Stimulated activated CD8-positive, alpha-beta memory T cell treated with anti-CD3 and anti-CD28 coated beads, Interleukin-4, amount 100 ng/mL, for 4 hours (primary cell): ENCODE measurements at regions not wholly inside any gene's neighbourhood (a gene's known extent, or its start where the extent isn't known, plus 50 kb on each side); places are given as distances from the start of the nearest gene placed in this dataset.

Source experiments
- DNase-seq, 2 donors: peaks; one replicate each; pipeline ENCODE4 v3.0.0-alpha.2; 2020; ENCODE audit warnings: low read depth in 2 of 2, low spot score in 1 of 2

GRCh38 chr2:16466133-16466820 is 199.4 kb downstream of the CYRIA start:
- DNase-seq, result no peak

DNA sequence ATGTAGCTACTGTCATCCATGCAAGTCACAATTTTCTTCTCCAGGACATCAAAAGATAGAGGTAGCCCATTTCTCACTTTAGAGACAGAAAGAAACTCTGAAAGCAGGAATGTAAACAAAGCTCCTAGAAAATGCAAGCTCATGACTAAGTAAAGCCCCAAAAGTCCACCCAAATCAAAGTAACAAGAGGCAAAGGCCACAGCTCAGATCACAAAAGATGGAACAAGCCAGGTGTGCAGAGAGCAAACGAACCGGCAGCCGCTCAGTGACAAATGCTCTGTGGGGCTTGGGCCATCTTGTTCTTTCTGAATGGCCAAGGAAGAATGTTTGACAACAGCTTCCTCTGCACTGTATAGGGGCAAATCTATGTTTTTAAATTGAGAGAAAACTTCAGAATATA is 201.0 kb downstream of the CYRIA start:
- DNase-seq, result no peak

- no peak for DNase-seq
Measured at GRCh38 chr2:16462958-16463357, 202.7 kb downstream of the CYRIA start.

GRCh38 chr2:16461672-16462071 is 204.0 kb downstream of the CYRIA start:
- no peak for DNase-seq

GRCh38 chr2:16459606-16460005 is 206.0 kb downstream of the CYRIA start:
- no peak for DNase-seq

DNA sequence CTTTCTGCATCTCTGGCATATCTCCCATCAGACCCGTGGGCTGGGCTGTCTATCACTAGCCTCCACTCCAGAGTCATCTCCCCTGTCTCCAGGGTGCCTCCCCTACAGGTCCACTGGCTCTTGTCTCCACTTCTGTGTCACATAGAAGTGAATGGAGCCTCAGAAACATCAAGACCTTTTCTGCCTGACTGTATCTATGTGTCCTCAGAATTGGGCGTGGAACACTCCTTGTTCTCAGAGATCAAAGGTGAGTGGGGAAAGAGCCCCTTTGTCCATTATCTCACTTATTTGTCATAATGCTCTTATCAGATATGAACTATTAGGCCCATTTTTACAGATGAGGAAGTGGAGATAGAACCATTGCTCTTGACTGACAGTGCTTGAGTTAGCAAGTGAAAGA is 211.0 kb downstream of the CYRIA start:
- DNase-seq, result no peak

- DNase-seq, result no peak
Measured at GRCh38 chr2:16452123-16452522, 213.5 kb downstream of the CYRIA start.

- DNase-seq, result no peak
Measured at GRCh38 chr2:16446706-16447105, 218.9 kb downstream of the CYRIA start.

GRCh38 chr2:16442971-16443370 is 222.7 kb downstream of the CYRIA start:
- no peak for DNase-seq

GRCh38 chr2:16441431-16441830 is 224.2 kb downstream of the CYRIA start:
- no peak for DNase-seq

DNA sequence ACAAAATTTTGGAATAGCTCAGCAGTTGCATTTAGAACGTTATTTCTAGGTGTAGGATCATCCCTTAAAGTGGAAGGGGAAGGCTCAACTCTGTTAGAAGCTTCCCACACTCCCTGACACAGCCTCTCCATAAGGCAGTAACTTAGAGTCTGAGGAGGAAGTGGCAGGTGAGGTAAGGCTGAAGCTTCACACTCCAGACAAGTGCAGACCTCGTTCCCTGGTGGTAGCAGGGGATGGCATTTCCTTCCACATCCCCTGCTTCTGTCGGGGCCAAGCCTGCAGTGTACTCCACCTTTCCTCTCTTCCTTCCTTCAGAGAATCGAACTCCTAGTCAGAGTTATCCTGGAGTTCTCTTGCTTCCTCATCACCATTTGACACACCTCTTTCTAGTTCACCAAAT is 224.7 kb downstream of the CYRIA start:
- DNase-seq, result no peak

GRCh38 chr2:16438613-16439321 is 226.9 kb downstream of the CYRIA start:
- DNase-seq, result no peak

DNA sequence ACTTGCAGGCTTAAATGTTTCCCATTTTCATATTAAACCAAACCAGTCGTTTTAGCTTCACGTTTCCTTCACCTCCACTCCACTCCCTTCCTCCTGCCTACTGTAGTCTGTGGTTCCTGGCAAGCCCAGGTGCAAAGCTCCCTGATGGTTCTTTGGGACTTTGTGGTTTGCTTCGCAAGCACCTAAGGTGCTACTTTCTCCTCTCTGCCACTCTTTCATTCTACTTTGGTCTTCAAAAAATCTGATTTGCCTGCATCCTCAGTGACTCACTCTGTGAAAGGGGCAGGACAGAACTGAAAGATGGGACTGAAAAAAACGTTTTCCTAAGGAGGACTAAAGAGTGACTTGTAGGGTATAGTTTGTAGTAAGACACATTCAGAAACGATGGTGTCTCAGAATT is 228.4 kb downstream of the CYRIA start:
- no peak for DNase-seq

- no peak for DNase-seq
Measured at GRCh38 chr2:16434393-16434792, 231.2 kb downstream of the CYRIA start.

DNA sequence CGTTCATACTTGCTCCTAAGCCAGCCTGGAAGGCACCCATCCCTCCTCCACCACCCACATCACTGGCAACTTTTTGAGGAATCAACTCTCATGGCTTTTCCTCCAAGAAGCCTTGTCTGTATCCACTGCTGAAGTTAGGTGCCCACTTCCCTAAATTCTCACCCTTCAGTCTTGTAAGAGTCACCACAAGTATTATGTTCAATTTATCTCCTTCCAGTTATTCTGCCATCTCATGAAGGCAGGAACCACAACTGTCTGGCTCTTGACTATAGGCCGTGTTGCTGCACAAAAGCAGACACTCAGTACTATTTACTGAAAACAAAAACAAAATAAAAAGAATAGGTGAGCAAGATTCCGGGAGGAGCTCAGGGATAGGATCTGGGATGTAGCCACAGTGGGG is 234.8 kb downstream of the CYRIA start:
- DNase-seq, result no peak

DNA sequence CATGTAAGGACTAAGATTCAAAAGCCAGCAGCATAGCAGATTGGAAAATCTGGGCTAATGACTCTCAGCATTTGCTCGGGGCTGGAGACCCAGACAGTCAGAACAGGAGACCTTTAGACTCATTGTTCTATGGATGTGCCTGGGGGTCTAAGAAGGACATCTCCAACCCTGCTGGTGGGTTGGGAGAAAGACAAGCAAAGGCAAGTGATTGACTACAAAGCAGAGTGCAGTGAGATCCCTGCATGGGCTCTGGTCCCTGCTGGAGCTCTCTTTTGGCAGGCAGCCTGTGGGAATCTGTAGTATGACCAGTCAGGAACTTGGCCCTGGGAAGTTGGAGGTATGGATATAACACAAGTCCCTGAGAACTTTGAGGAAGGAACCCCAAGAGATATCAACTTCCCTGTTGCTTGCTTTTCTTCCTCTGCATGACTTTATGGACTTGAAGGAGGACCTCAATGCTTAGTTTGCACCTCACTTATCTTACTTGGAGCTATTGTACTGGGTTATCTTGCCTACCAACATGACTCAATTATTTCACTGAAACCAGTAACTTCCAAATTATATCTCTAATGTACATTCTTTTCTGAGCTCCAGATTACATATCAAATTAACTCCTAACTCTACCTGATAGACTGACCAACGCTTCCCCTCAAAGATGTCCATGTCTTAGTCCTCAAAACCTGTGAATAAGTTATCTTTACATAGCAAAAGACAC is 236.0 kb downstream of the CYRIA start:
- DNase-seq, result no peak

DNA sequence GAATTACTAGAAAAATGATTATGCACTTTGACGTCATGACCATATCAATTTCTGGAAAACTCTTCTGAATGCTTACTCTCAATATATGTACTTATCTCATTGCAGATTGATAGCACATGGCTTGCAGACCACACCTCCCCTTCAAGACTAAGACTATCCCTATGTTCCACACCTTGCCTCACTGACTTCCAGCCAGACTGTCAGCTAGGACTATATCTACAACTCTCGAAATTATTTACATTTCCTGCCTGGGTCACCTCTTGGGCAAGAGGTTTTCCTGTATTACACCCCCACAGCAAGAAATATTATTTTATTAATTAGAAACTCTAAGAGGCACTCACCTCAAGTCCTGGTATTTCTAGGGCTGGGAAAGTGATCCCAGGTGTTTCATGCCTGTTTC is 236.6 kb downstream of the CYRIA start:
- DNase-seq, result no peak

GRCh38 chr2:16425462-16426336 is 239.9 kb downstream of the CYRIA start:
- no peak for DNase-seq

DNA sequence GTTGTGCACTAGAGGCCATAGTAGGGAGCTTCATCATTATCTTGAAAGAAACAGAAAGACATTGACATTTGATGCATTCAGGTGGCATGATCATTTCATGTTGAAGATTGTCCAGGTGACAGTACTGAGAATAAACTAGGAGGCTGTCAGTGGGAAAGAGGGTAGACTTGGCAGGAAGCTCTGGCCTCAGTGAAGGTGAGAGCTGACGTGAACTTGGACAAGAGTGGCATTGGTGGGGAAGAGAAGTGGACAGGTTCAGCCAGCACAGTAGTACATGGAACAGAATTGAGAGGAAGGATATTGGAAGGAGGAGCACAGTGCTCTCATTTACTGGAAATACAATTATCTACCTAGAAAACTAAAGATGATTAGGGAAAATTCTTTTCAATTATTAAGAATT is 245.2 kb downstream of the CYRIA start:
- no peak for DNase-seq

- DNase-seq, result no peak
Measured at GRCh38 chr2:16417726-16418125, 247.9 kb downstream of the CYRIA start.

- no peak for DNase-seq
Measured at GRCh38 chr2:16416651-16417050, 249.0 kb downstream of the CYRIA start.
